Body of pancreas (tissue), 4 donors: ENCODE measurements at regions not wholly inside any gene's neighbourhood (a gene's known extent, or its start where the extent isn't known, plus 50 kb on each side); places are given as distances from the start of the nearest gene placed in this dataset.

Experiments used
- ATAC-seq: fragments of 150-250 bp; one replicate; pipeline ENCODE4 v1.9.1; 2016
- DNase-seq, 4 donors: peaks; one replicate each; pipeline ENCODE4 v3.0.0-alpha.2; 2019
- H3K27ac ChIP-seq, 4 donors: fragments of 200-600 bp; sonication (generic); 1 replicate in 3 of 4; 2 replicates in 1 of 4; pipeline versions ENCODE4 v1.5.1 to v1.6.1; 2016 to 2019; ENCODE audit warnings: mild to moderate bottlenecking in 1 of 4, mixed read lengths in 1 of 4, moderate library complexity in 1 of 4
- H3K27me3 ChIP-seq, 2 donors: fragments of 200-600 bp; sonication (generic); one replicate each; pipeline ENCODE4 v1.6.0; 2016; ENCODE audit warnings: mild to moderate bottlenecking in 1 of 2
- H3K36me3 ChIP-seq, 2 donors: fragments of 200-600 bp; sonication (generic); replicated peaks in 1 of 2; 2 replicates each; pipeline ENCODE4 v1.5.1; 2016; ENCODE audit warnings: low read depth in 2 of 2; ENCODE audit not compliant: insufficient read depth in 1 of 2
- H3K4me1 ChIP-seq: fragments of 200-600 bp; sonication (generic); one replicate; pipeline ENCODE4 v1.6.0; 2016
- H3K4me3 ChIP-seq, 2 donors: fragments of 200-600 bp; sonication (generic); 1 replicate in 1 of 2; 2 replicates in 1 of 2; pipeline ENCODE4 v1.5.1; 2016 to 2019
- H3K9me3 ChIP-seq, 3 donors: fragments of 200-600 bp; sonication (generic); 1 replicate in 2 of 3; 2 replicates in 1 of 3; pipeline ENCODE4 v1.5.1; 2016
- CTCF ChIP-seq, 7 experiments: fragments of 450-650 bp in 4 of 7; fragments of 200-600 bp in 3 of 7; sonication (generic) in 3 of 7; IDR thresholded peaks; one replicate each; pipeline ENCODE4 v1.5.1; 2016 to 2019; ENCODE audit warnings: antibody characterized with exemption in 7 of 7
- POLR2A ChIP-seq, 3 donors: fragments of 450-650 bp; IDR thresholded peaks; one replicate each; pipeline ENCODE4 v1.6.1; 2016; ENCODE audit warnings: antibody characterized with exemption in 3 of 3, mild to moderate bottlenecking in 2 of 3
- WGBS, 2 donors: methylation state at CpG; one replicate each; pipeline ENCODE4 v1.1.5; 2017; 5-methylcytosine and 5-hydroxymethylcytosine counted together
- intact Hi-C: fragments of 100-400 bp; cut with DNase I; formaldehyde crosslinking; loops from one replicate; pipeline ENCODE4 v1.15.1; 2023

- TF ChIP-seq POLR2A (IDR thresholded peaks at IDR 0.05): no peak
- TF ChIP-seq CTCF (IDR thresholded peaks at IDR 0.05): no peak
- Histone ChIP-seq H3K27ac (no peak overlapping the region), H3K9me3 (no peaks in the 10 kb centered on the region), H3K4me3 (no peak overlapping the region), H3K27me3 (no peaks in the 10 kb centered on the region), H3K4me1 (no peaks in the 10 kb centered on the region), H3K36me3 (no peaks in the 10 kb centered on the region)
- DNase-seq (no peak), ATAC-seq (no peak)
- intact Hi-C loops: no loop called here
- 15 to 60% methylated on average over 2 of the region's 2 CpGs for WGBS, 2 donors
These were observed 593.9 kb downstream of the PYDC2 start for GRCh38 chr3:192054881-192055280.

- 36 to 37% methylated on average over 3 of the region's 3 CpGs for WGBS, 2 donors
- no peaks in the 10 kb centered on the region for H3K36me3 ChIP-seq
- H3K27me3 ChIP-seq: no peaks in the 10 kb centered on the region
- ATAC-seq (no peak), DNase-seq (no peak)
- H3K27ac ChIP-seq: no peak overlapping the region
- no peak for TF ChIP-seq CTCF (IDR thresholded peaks at IDR 0.05)
- no peak for TF ChIP-seq POLR2A (IDR thresholded peaks at IDR 0.05)
- H3K9me3 ChIP-seq: no peaks in the 10 kb centered on the region
- H3K4me3 ChIP-seq: no peak overlapping the region
- no peaks in the 10 kb centered on the region for H3K4me1 ChIP-seq
- intact Hi-C loops: no loop called here
These were observed 595.0 kb downstream of the PYDC2 start for GRCh38 chr3:192055946-192056345.

DNA sequence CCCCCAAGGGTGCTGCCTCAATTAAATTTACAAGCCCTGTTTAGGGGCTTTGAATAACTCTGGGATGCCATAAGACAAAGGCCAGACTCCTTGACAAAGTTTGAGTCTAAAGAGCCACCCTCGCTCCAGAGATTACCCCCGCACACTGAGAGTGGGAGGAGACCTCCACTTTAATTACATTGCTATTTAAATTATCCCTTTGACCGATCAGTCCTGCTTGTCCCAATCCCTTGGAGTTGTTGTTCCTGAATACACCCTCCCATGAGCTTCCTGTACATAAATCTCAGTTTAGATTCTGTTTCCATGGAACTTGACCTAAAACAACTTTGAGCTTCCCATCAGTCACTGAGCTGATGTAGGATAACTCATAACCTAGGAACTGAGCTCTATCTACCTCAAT lies 596.3 kb downstream of the PYDC2 start:
- H3K27ac ChIP-seq: no peak overlapping the region

DNA sequence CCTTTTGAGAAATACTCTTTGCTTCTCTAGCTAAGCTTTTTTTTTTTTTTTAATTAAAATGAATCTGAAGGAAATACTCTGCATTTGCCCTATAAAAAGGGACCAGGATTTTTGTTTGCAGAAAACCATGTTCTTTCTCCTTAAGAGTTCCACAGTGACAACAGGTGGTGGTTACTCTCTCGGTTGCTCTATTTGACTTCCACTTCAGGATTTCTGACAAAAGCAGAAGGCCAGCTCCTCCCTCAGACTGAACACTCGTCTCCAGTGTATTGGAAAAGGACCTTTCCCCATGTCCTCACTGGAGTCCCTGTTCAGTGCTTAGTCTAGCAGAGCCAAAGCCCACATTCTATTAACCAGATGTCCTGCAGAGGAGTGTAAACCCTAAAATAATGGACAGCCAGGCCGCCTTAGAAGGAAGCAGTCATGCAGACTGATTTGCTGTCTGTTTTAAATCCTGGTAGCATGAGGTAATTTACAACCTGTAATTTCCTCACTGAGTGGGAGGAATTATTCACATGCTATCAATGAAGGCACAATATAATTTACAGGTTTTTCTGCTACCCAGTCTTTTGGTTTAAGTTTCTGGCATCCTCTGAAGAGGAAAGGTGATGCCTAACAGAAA lies 599.3 kb downstream of the PYDC2 start:
- no peak for ATAC-seq
- Histone ChIP-seq H3K27ac (no peak overlapping the region), H3K36me3 (no peaks in the 10 kb centered on the region), H3K9me3 (no peaks in the 10 kb centered on the region), H3K4me1 (no peaks in the 10 kb centered on the region), H3K27me3 (no peaks in the 10 kb centered on the region), H3K4me3 (no peak overlapping the region)
- 40 to 50% methylated on average over 3 of the region's 3 CpGs for WGBS, 2 donors
- intact Hi-C loops: no loop called here
- DNase-seq: no peak
- TF ChIP-seq POLR2A (IDR thresholded peaks at IDR 0.05): no peak
- TF ChIP-seq CTCF (IDR thresholded peaks at IDR 0.05): no peak

More for the DNA sequence above, 596.3 kb downstream of the PYDC2 start:
- no peak for ATAC-seq
- Histone ChIP-seq H3K4me1 (no peaks in the 10 kb centered on the region), H3K4me3 (no peak overlapping the region), H3K36me3 (no peaks in the 10 kb centered on the region), H3K27me3 (no peaks in the 10 kb centered on the region), H3K9me3 (no peaks in the 10 kb centered on the region)
- 53 to 65% methylated on average over 3 of the region's 3 CpGs for WGBS, 2 donors
- no peak for DNase-seq
- intact Hi-C loops: no loop called here
- no peak for TF ChIP-seq CTCF (IDR thresholded peaks at IDR 0.05)
- TF ChIP-seq POLR2A (IDR thresholded peaks at IDR 0.05): no peak

DNA sequence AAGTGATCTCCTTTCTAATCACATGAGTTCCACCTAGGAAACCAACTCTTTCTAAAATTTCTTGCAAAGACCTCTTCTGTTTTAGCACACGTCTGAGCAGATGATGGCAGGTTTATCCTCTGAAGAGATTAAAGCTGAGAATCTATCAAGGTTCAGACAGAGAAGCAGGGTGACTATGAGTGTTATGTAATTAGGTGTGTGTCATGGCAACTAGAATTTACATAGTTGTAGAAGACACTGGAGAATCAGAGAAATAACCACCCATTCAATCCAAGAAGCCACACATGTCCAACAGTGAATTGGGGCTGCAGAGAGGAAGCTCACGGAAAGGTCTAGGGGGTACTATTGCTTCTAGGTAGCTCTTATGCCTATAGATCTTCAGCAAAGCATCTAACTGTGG lies 600.5 kb downstream of the PYDC2 start:
- 77 to 91% methylated on average over 2 of the region's 2 CpGs for WGBS, 2 donors
- TF ChIP-seq CTCF (IDR thresholded peaks at IDR 0.05): no peak
- no peak for TF ChIP-seq POLR2A (IDR thresholded peaks at IDR 0.05)

More for the DNA sequence above, 600.5 kb downstream of the PYDC2 start:
- no peaks in the 10 kb centered on the region for H3K9me3 ChIP-seq
- no peaks in the 10 kb centered on the region for H3K36me3 ChIP-seq
- ATAC-seq: no peak
- intact Hi-C loops: no loop called here
- no peak overlapping the region for H3K4me3 ChIP-seq
- no peaks in the 10 kb centered on the region for H3K27me3 ChIP-seq
- H3K27ac ChIP-seq: no peak overlapping the region
- DNase-seq: no peak
- H3K4me1 ChIP-seq: no peaks in the 10 kb centered on the region
